ENCODE measurements at regions not wholly inside any gene's neighbourhood (a gene's known extent, or its start where the extent isn't known, plus 50 kb on each side); places are given as distances from the start of the nearest gene placed in this dataset.

- ChIA-PET CTCF (ENCODE audit: low intra/inter-chr PET ratio) (no interaction called here), POLR2A (no interaction called here)
- Histone ChIP-seq H3K4me1 (replicated peaks in 1 of 2; ENCODE audit: control insufficient read depth in 2 of 2, insufficient read depth in 2 of 2, low read length in 2 of 2) (no peaks in the 10 kb centered on the region), H3K9ac (ENCODE audit: insufficient read depth in 1 of 2, low read depth in 2 of 2, low read length in 2 of 2) (no peak overlapping the region), H3K9me1 (ENCODE audit: control insufficient read depth, insufficient read depth, low read length) (no peaks in the 10 kb centered on the region), H3K9me3 (replicated peaks; ENCODE audit: control insufficient read depth, insufficient read depth, low read depth, low read length) (peaks cover 2% of the 10 kb centered on the region; the same call in 1 of the 2 replicates), H3K4me3 (no peak overlapping the region), H3K4me2 (ENCODE audit: insufficient read depth, low read length) (no peak overlapping the region), H3K27ac (ENCODE audit: extremely low read depth, low read depth, low read length) (no peak overlapping the region), H3K36me3 (ENCODE audit: control insufficient read depth, insufficient read depth, low read length) (no peaks in the 10 kb centered on the region), H3K79me2 (ENCODE audit: control insufficient read depth, insufficient read depth, low read length) (no peaks in the 10 kb centered on the region), H3K27me3 (ENCODE audit: control insufficient read depth in 2 of 2, insufficient read depth in 2 of 2, low read length in 2 of 2) (no peaks in the 10 kb centered on the region), H4K20me1 (replicated peaks; ENCODE audit: control insufficient read depth, insufficient read depth, low read length) (no peaks in the 10 kb centered on the region), H2AFZ (ENCODE audit: low read depth, low read length) (no peak overlapping the region)
- no peak for FAIRE-seq
- no TSS peak for BruUV-seq (replicated peaks)
- no peak for TF ChIP-seq ZNF277 (CRISPR knock-in tag; IDR thresholded peaks at IDR 0.05; ENCODE audit: borderline replicate concordance)
- intact Hi-C loops (cut with micrococcal nuclease) (no loop called here), in situ Hi-C loops (cut with MboI) (no loop called here)
- DNase-seq (ENCODE audit: extremely low read depth in 1 of 4, low spot score in 3 of 4): no peak
- 0% methylated on average over 3 of the region's 3 CpGs for WGBS (ENCODE audit: insufficient coverage, low coverage, missing lambda C conversion rate)
- no peak for ATAC-seq
Observed at GRCh38 chr4:11153171-11153750, 275.4 kb downstream of the HS3ST1 start.

GRCh38 chr4:11152684-11153083, 276.0 kb downstream of the HS3ST1 start:
- Histone ChIP-seq H3K4me2 (ENCODE audit: insufficient read depth, low read length) (no peak overlapping the region), H3K4me3 (no peak overlapping the region), H2AFZ (ENCODE audit: low read depth, low read length) (no peak overlapping the region), H3K9ac (ENCODE audit: insufficient read depth in 1 of 2, low read depth in 2 of 2, low read length in 2 of 2) (no peak overlapping the region), H3K9me3 (replicated peaks; ENCODE audit: control insufficient read depth, insufficient read depth, low read depth, low read length) (peaks cover 2% of the 10 kb centered on the region; the same call in 1 of the 2 replicates), H3K4me1 (replicated peaks in 1 of 2; ENCODE audit: control insufficient read depth in 2 of 2, insufficient read depth in 2 of 2, low read length in 2 of 2) (no peaks in the 10 kb centered on the region), H3K9me1 (ENCODE audit: control insufficient read depth, insufficient read depth, low read length) (no peaks in the 10 kb centered on the region), H4K20me1 (replicated peaks; ENCODE audit: control insufficient read depth, insufficient read depth, low read length) (no peaks in the 10 kb centered on the region), H3K27me3 (ENCODE audit: control insufficient read depth in 2 of 2, insufficient read depth in 2 of 2, low read length in 2 of 2) (no peaks in the 10 kb centered on the region), H3K27ac (ENCODE audit: extremely low read depth, low read depth, low read length) (no peak overlapping the region), H3K36me3 (ENCODE audit: control insufficient read depth, insufficient read depth, low read length) (no peaks in the 10 kb centered on the region), H3K79me2 (ENCODE audit: control insufficient read depth, insufficient read depth, low read length) (no peaks in the 10 kb centered on the region)
- no peak for FAIRE-seq
- no peak for DNase-seq (ENCODE audit: extremely low read depth in 1 of 4, low spot score in 3 of 4)
- intact Hi-C loops (cut with micrococcal nuclease): no loop called here
- WGBS (ENCODE audit: insufficient coverage, low coverage, missing lambda C conversion rate): 8% methylated on average over 2 of the region's 2 CpGs
- in situ Hi-C loops (cut with MboI): no loop called here
- no TSS peak for BruUV-seq (replicated peaks)
- TF ChIP-seq POLR2AphosphoS5 (IDR thresholded peaks at IDR 0.05; ENCODE audit: control insufficient read depth, insufficient read depth, low read depth, low read length) (no peak), TAF7 (tag; IDR thresholded peaks at IDR 0.05) (no peak), E2F5 (CRISPR knock-in tag; IDR thresholded peaks at IDR 0.05) (no peak), ZBTB7A (IDR thresholded peaks at IDR 0.05; ENCODE audit: borderline replicate concordance, control insufficient read depth, low read depth, low read length) (no peak), ZNF280A (IDR thresholded peaks at IDR 0.05; ENCODE audit: low read depth, partially characterized antibody) (no peak), DMBX1 (CRISPR knock-in tag; IDR thresholded peaks at IDR 0.05; ENCODE audit: borderline replicate concordance) (no peak), FOXK2 (conservative IDR thresholded peaks at IDR 0.05 in 1 of 2, IDR thresholded peaks at IDR 0.05 in 1 of 2; ENCODE audit: low read depth in 2 of 2) (no peak), BDP1 (IDR thresholded peaks at IDR 0.05; ENCODE audit: insufficient read depth, insufficient read length) (no peak), HSF4 (CRISPR knock-in tag; IDR thresholded peaks at IDR 0.05; ENCODE audit: borderline replicate concordance) (no peak), ELF1 (tag; IDR thresholded peaks at IDR 0.05) (no peak)
- ChIA-PET CTCF (ENCODE audit: low intra/inter-chr PET ratio) (no interaction called here), POLR2A (no interaction called here)
- ATAC-seq: no peak
